GM10248 (cell line): ENCODE measurements at regions not wholly inside any gene's neighbourhood (a gene's known extent, or its start where the extent isn't known, plus 50 kb on each side); places are given as distances from the start of the nearest gene placed in this dataset.

Experiments used
- CTCF ChIA-PET: fragments of 300-600 bp; sonication (Branson Sonifier 250); formaldehyde crosslinking; extraction: SDS; loops from one replicate; lab custom pipeline; 2021; ENCODE audit warnings: antibody characterized with exemption; lab: Yijun Ruan, JAX
- POLR2A ChIA-PET: fragments of 350-650 bp; sonication (Branson Sonifier 250); formaldehyde crosslinking; extraction: SDS; loops from one replicate; lab custom pipeline; 2020; ENCODE audit warnings: antibody characterized with exemption; lab: Yijun Ruan, JAX
- DNase-seq: peaks from one replicate; pipeline ENCODE4 v3.0.0; 2012; ENCODE audit errors: extremely low spot score
- CTCF ChIP-seq: IDR thresholded peaks from 2 replicates; pipeline ENCODE4 v1.5.1; 2012; ENCODE audit warnings: mild to moderate bottlenecking, low read depth; ENCODE audit errors: extremely low read depth, missing control alignments, control extremely low read depth

- no peak for TF ChIP-seq CTCF
- DNase-seq = no peak
- CTCF ChIA-PET = no interaction called here
- POLR2A ChIA-PET = no interaction called here
These were observed 333.2 kb upstream of the FGF13 start for GRCh38 chrX:139044680-139045079.

GRCh38 chrX:139039041-139039440, 327.5 kb upstream of the FGF13 start:
- no peak for DNase-seq
- CTCF ChIA-PET = no interaction called here
- POLR2A ChIA-PET = no interaction called here
- no peak for TF ChIP-seq CTCF

- ChIA-PET CTCF (no interaction called here), POLR2A (no interaction called here)
- no peak for DNase-seq
These were observed 315.3 kb upstream of the FGF13 start for GRCh38 chrX:139026811-139027210.

GRCh38 chrX:139026406-139026805, 314.9 kb upstream of the FGF13 start:
- ChIA-PET POLR2A (no interaction called here), CTCF (no interaction called here)
- TF ChIP-seq CTCF = no peak
- no peak for DNase-seq

More at GRCh38 chrX:139026811-139027210, 315.3 kb upstream of the FGF13 start:
- TF ChIP-seq CTCF = no peak

GRCh38 chrX:139025816-139026215, 314.3 kb upstream of the FGF13 start:
- CTCF ChIA-PET = no interaction called here
- no peak for DNase-seq
- POLR2A ChIA-PET = no interaction called here
- no peak for TF ChIP-seq CTCF

GRCh38 chrX:139023531-139023930, 312.0 kb upstream of the FGF13 start:
- no peak for DNase-seq
- CTCF ChIA-PET = no interaction called here
- no peak for TF ChIP-seq CTCF
- POLR2A ChIA-PET = no interaction called here

GRCh38 chrX:139020801-139021200, 309.3 kb upstream of the FGF13 start:
- ChIA-PET POLR2A (no interaction called here), CTCF (no interaction called here)
- no peak for TF ChIP-seq CTCF
- DNase-seq = no peak
